Breast epithelium (tissue), 3 donors: ENCODE measurements at regions not wholly inside any gene's neighbourhood (a gene's known extent, or its start where the extent isn't known, plus 50 kb on each side); places are given as distances from the start of the nearest gene placed in this dataset.

Source experiments
- CTCF ChIP-seq, 3 donors: fragments of 450-650 bp; IDR thresholded peaks; one replicate each; pipeline ENCODE4 v1.5.1; 2016 to 2017; ENCODE audit warnings: antibody characterized with exemption in 3 of 3, mild to moderate bottlenecking in 3 of 3, moderate library complexity in 3 of 3
- POLR2A ChIP-seq: fragments of 450-650 bp; IDR thresholded peaks from one replicate; pipeline ENCODE4 v1.6.1; 2016; ENCODE audit warnings: antibody characterized with exemption, mild to moderate bottlenecking, moderate library complexity
- POLR2AphosphoS5 ChIP-seq, 3 donors: sonication (generic); formaldehyde crosslinking; IDR thresholded peaks; one replicate each; pipeline ENCODE4 v1.6.1; 2017; ENCODE audit warnings: antibody characterized with exemption in 3 of 3

- no peak for TF ChIP-seq CTCF (IDR thresholded peaks at IDR 0.05)
- no peak for TF ChIP-seq POLR2A
- TF ChIP-seq POLR2AphosphoS5 (IDR thresholded peaks at IDR 0.05) = no peak
Observed at GRCh38 chr2:234677758-234678538, 181.1 kb upstream of the ARL4C start.
